Activated CD8-positive, alpha-beta memory T cell treated with anti-CD3 and anti-CD28 coated beads, Interleukin-2, amount 50 U/mL, for 1 hour (primary cell): ENCODE measurements at regions not wholly inside any gene's neighbourhood (a gene's known extent, or its start where the extent isn't known, plus 50 kb on each side); places are given as distances from the start of the nearest gene placed in this dataset.
"Not testable (repeated sequence)": the region's sequence is repeated elsewhere in the genome, so short reads cannot be mapped to it uniquely, and the experiment has no call there.

Source experiments
- DNase-seq: peaks from one replicate; pipeline ENCODE4 v3.0.0-alpha.2; 2020; ENCODE audit errors: extremely low read depth

GRCh38 chr6:14217728-14218518, 100.4 kb downstream of the CD83 start:
- DNase-seq = no peak

- no peak for DNase-seq
These were observed 100.9 kb downstream of the CD83 start for GRCh38 chr6:14218519-14218800.

- DNase-seq = no peak
These were observed 104.2 kb downstream of the CD83 start for GRCh38 chr6:14221564-14222279.

GRCh38 chr6:14222956-14223355, 105.4 kb downstream of the CD83 start:
- DNase-seq = no peak

DNA sequence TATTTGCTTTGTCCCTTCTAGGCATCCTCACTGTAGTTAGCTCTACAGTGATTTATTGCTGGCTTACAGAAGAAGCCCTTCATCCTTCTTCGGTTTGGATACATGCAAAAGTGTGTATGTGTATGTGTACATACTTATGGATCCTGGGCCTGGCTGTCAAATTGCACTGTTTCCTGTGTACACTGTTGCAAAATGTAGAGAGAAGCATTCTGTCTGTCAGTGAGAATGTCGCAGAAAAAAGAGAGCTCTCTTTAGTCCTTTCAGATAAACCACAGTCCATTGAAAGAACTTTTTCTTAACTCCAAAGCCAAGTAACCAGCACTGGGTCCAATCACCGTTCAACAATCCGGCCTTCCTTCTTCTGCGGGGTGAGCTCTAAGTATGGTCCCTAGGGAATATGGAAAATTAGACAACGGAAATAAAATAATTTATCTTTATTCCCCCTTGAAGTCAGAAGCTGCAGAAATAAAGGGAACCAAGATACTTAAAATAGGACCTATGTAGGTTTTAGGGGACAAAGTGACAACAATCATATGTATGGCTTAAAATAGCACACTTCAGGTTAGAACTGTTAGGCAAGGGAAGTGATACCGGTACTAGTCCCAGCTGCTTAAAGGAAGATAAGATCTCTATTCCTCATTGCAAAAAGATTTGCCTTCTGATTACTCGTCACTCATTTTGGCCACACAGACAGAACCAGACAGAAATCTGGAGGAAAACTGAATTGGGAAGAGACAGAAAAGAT, 107.0 kb downstream of the CD83 start:
- no peak for DNase-seq

- no peak for DNase-seq
These were observed 108.6 kb downstream of the CD83 start for GRCh38 chr6:14226051-14226660.

DNA sequence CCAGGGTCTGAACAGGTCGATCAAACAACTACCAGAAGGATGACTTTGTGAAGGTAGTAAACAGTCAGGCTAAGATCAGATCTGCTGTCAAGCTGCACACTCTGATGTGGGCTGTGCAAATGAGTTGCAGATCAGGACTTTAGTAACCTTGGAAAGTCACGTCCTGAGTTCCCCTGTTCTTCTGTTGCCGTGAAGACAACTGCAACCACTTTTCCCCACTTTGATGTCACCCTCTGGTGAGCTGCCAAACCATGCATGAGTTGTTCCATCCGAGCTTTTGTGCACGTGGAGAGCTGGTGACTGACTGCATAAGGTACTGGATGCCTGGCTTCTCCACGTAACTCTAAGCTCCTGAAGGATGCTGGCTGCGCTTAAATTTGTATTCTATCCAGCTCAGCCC, 111.0 kb downstream of the CD83 start:
- no peak for DNase-seq

DNA sequence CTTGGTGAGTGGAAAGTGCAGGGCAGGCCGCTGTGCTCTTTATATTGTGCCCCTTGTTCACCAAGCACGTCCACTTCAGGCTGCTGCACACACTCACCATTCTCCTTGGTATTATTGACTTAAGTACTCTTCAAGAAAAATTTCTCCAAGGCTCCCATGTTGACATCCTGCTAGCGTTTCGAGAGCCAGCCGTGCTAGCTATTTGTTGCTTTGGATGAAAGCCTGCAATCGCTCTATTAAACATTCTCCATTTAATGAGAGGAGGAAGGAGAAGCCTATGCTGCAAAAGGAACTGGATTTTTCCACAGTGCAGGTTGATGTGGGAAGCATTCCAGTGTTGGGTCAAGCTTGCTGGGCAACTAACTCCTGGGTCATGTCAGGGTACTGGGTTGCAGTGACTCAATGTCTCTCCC, 113.5 kb downstream of the CD83 start:
- DNase-seq = no peak

GRCh38 chr6:14231501-14232280, 114.1 kb downstream of the CD83 start:
- no peak for DNase-seq

GRCh38 chr6:14232889-14233288, 115.3 kb downstream of the CD83 start:
- DNase-seq = no peak

GRCh38 chr6:14235653-14236356, 118.2 kb downstream of the CD83 start:
- no peak for DNase-seq

DNA sequence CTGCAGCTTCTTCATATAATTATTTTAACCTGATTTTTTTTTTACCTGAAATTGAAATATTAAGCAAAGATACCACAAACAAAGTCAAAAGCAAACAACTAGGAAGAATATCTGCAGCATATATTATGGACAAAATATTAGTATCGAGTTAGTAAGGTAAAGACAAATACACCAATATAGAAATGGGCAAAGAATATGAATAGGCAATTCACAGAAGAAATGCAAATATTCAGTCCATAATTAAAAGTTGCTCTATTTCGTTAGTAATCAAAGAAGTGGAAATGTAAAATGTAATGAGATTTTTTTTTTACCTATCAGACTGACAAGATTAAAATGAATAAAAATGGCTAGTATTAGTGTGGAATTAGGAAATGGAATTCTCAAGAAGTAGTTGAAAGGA, 121.5 kb downstream of the CD83 start:
- no peak for DNase-seq

- DNase-seq = no peak
These were observed 123.0 kb downstream of the CD83 start for GRCh38 chr6:14240411-14241166.

- DNase-seq = no peak
These were observed 123.9 kb downstream of the CD83 start for GRCh38 chr6:14241255-14242070.

- not testable (repeated sequence) for DNase-seq
These were observed 125.3 kb downstream of the CD83 start for GRCh38 chr6:14242912-14243311.

DNA sequence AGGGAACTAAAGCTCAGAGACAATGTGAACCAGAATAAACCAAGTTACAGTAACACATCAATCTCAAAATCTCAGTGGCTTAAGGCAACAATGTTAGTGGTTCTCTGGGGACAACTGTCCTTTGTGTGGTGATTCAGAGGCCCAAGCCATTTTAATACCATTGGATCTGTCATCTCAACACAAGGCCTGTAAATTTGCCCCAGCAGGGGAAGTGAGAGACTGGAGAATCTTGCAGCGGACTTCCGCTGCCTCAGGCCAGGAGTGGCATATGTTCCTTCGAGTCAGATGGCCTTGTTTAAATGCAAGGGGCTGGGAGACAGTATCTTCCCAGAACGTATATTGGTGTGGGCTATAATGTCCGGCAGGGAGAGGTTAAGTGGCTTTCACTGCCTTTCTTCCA, 126.0 kb downstream of the CD83 start:
- DNase-seq = no peak

DNA sequence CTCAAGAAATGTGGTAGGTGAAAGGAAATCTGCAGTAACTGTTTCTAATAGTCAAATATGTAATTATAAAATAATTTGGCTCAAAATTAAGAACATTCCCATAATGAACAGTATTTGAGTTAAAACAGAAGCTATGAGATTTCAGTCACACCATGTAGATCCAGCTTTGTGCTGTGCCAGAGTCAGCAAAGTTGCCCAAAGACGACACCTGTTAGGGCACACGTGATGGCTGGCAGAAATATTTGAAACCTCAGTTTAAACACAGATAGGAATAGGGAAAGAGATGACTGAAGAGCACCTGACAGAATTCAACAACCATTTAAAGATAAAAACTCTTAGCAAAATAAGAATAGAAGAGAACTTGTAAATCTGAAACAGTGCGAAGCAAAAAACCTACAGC, 129.3 kb downstream of the CD83 start:
- DNase-seq = no peak

- no peak for DNase-seq
These were observed 133.0 kb downstream of the CD83 start for GRCh38 chr6:14250573-14250972.

GRCh38 chr6:14252271-14252850, 134.8 kb downstream of the CD83 start:
- no peak for DNase-seq
